ENCODE measurements at regions not wholly inside any gene's neighbourhood (a gene's known extent, or its start where the extent isn't known, plus 50 kb on each side); places are given as distances from the start of the nearest gene placed in this dataset.

GRCh38 chr1:199135901-199136300, 497.1 kb downstream of the PTPRC start:
- TF ChIP-seq REST (IDR thresholded peaks at IDR 0.05; ENCODE audit: insufficient read depth in 1 of 2, low read depth in 2 of 2, low read length in 1 of 2) (no peak), CTCF (IDR thresholded peaks at IDR 0.05) (no peak), POLR2AphosphoS5 (IDR thresholded peaks at IDR 0.05; ENCODE audit: low read depth, low read length) (no peak)
